A673 (cell line): ENCODE measurements at regions not wholly inside any gene's neighbourhood (a gene's known extent, or its start where the extent isn't known, plus 50 kb on each side); places are given as distances from the start of the nearest gene placed in this dataset.

Experiments
- BruUV-seq: library from RNA; stranded (reverse); fragments of 400-500 nt; replicated peaks from 2 replicates; lab custom pipeline; 2021; lab: Mats Ljungman, UMichigan
- CTCF ChIA-PET: fragments of 300-600 bp; sonication (Branson Sonifier 250); formaldehyde crosslinking; loops from one replicate; lab custom pipeline; 2022; ENCODE audit warnings: antibody characterized with exemption; lab: Charles Lee
- POLR2A ChIA-PET: fragments of 300-600 bp; sonication (Branson Sonifier 250); formaldehyde crosslinking; loops from one replicate; lab custom pipeline; 2022; ENCODE audit warnings: antibody characterized with exemption; ENCODE audit not compliant: low non-redundant PET; lab: Charles Lee
- DNase-seq: peaks from one replicate; pipeline ENCODE4 v3.0.0-alpha.2; 2015; ENCODE audit warnings: low spot score
- H3K27ac ChIP-seq: fragments of 200-600 bp; sonication (generic); 2 replicates; pipeline ENCODE4 v1.5.1; 2016; ENCODE audit warnings: mixed run types, low read depth, mild to moderate bottlenecking, mixed read lengths, antibody characterized with exemption, low read length; ENCODE audit not compliant: poor library complexity, severe bottlenecking
- H3K27me3 ChIP-seq: fragments of 200-600 bp; sonication (generic); replicated peaks from 2 replicates; pipeline ENCODE4 v1.6.1; 2017; ENCODE audit warnings: mixed run types, low read depth, mild to moderate bottlenecking, mixed read lengths, antibody characterized with exemption, low read length; ENCODE audit not compliant: insufficient read depth, poor library complexity
- H3K36me3 ChIP-seq: fragments of 200-600 bp; sonication (generic); 2 replicates; pipeline ENCODE4 v1.6.1; 2016; ENCODE audit warnings: mixed run types, mild to moderate bottlenecking, mixed read lengths, antibody characterized with exemption, low read length; ENCODE audit not compliant: insufficient read depth, poor library complexity, severe bottlenecking
- H3K4me1 ChIP-seq: fragments of 200-600 bp; sonication (generic); 2 replicates; pipeline ENCODE4 v1.6.1; 2017; ENCODE audit warnings: mixed run types, mild to moderate bottlenecking, mixed read lengths, antibody characterized with exemption, low read length; ENCODE audit not compliant: insufficient read depth, poor library complexity, severe bottlenecking
- H3K4me3 ChIP-seq: fragments of 200-600 bp; sonication (generic); 2 replicates; pipeline ENCODE4 v1.5.1; 2016; ENCODE audit warnings: low read depth, mixed run types, mild to moderate bottlenecking, mixed read lengths, low read length; ENCODE audit not compliant: poor library complexity, severe bottlenecking
- H3K9me3 ChIP-seq: fragments of 200-600 bp; sonication (generic); 2 replicates; pipeline ENCODE4 v1.6.1; 2016; ENCODE audit warnings: mixed run types, low read depth, mild to moderate bottlenecking, mixed read lengths, antibody characterized with exemption, low read length; ENCODE audit not compliant: poor library complexity, severe bottlenecking
- EZH2 ChIP-seq: fragments of 200-600 bp; sonication (generic); IDR thresholded peaks from 2 replicates; pipeline ENCODE4 v1.6.1; 2017; ENCODE audit warnings: borderline replicate concordance, low read depth, mild to moderate bottlenecking, mixed read lengths, antibody characterized with exemption, low read length; ENCODE audit not compliant: poor library complexity, severe bottlenecking
- intact Hi-C: fragments of 100-400 bp; cut with micrococcal nuclease; formaldehyde crosslinking; loops from one replicate; pipeline ENCODE4 v1.10.0; 2022; ENCODE audit not compliant: unreplicated experiment
- TF ChIP-seq, protein P1 (sequence below): fragments of 300-800, 200-600 bp; sonication (generic); conservative IDR thresholded peaks from 2 replicates; pipeline ENCODE4 v1.5.1; 2017; ENCODE audit warnings: low read depth, mild to moderate bottlenecking, antibody characterized with exemption, low read length, moderate library complexity, mixed read lengths

DNA sequence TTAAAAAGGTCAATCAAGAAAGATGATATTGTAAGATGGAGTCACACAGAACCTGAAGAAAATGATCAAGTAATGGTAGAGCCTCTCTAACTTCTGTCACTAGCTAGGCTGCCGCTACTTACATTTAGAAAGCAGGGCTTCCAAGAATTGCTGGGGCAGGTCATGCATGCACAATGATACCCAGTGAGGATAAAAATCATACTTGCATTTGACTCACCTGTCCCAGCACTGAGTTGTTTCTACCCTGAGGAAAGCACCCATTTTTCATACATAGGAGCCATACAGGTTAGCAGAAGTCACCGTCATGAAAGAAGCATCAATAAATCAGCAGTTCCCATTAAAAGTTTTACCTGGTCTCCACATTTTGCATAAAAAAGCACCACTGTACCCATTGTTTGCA is 662.3 kb upstream of the FANCL start:
- Histone ChIP-seq H3K9me3 (no peaks in the 10 kb centered on the region), H3K36me3 (no peaks in the 10 kb centered on the region), H3K4me3 (no peak overlapping the region), H3K4me1 (no peaks in the 10 kb centered on the region), H3K27me3 (no peaks in the 10 kb centered on the region), H3K27ac (no peak overlapping the region)
- intact Hi-C loops, result no loop called here
- no peak for TF ChIP-seq EZH2
- TF ChIP-seq, protein P1, sequence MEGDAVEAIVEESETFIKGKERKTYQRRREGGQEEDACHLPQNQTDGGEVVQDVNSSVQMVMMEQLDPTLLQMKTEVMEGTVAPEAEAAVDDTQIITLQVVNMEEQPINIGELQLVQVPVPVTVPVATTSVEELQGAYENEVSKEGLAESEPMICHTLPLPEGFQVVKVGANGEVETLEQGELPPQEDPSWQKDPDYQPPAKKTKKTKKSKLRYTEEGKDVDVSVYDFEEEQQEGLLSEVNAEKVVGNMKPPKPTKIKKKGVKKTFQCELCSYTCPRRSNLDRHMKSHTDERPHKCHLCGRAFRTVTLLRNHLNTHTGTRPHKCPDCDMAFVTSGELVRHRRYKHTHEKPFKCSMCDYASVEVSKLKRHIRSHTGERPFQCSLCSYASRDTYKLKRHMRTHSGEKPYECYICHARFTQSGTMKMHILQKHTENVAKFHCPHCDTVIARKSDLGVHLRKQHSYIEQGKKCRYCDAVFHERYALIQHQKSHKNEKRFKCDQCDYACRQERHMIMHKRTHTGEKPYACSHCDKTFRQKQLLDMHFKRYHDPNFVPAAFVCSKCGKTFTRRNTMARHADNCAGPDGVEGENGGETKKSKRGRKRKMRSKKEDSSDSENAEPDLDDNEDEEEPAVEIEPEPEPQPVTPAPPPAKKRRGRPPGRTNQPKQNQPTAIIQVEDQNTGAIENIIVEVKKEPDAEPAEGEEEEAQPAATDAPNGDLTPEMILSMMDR, result no peak
- BruUV-seq, result no TSS peak
- ChIA-PET POLR2A (no interaction called here), CTCF (no interaction called here)
- DNase-seq, result no peak

- no peaks in the 10 kb centered on the region for H3K36me3 ChIP-seq
- POLR2A ChIA-PET, result no interaction called here
- intact Hi-C loops, result no loop called here
- H3K4me3 ChIP-seq, result no peak overlapping the region
- CTCF ChIA-PET, result no interaction called here
- H3K4me1 ChIP-seq, result no peaks in the 10 kb centered on the region
- no peak for DNase-seq
- no peak overlapping the region for H3K27ac ChIP-seq
- H3K9me3 ChIP-seq, result no peaks in the 10 kb centered on the region
- H3K27me3 ChIP-seq, result no peaks in the 10 kb centered on the region
- no TSS peak for BruUV-seq
- no peak for TF ChIP-seq EZH2
- TF ChIP-seq, protein P1, result no peak
Measured at GRCh38 chr2:58900246-58901027, 659.3 kb upstream of the FANCL start.

- ChIA-PET POLR2A (no interaction called here), CTCF (no interaction called here)
- H3K4me1 ChIP-seq, result no peaks in the 10 kb centered on the region
- H3K27ac ChIP-seq, result no peak overlapping the region
- TF ChIP-seq, protein P1, result no peak
- TF ChIP-seq EZH2, result no peak
- DNase-seq, result no peak
- no peak overlapping the region for H3K4me3 ChIP-seq
- BruUV-seq, result no TSS peak
- H3K36me3 ChIP-seq, result no peaks in the 10 kb centered on the region
- intact Hi-C loops, result no loop called here
- H3K9me3 ChIP-seq, result no peaks in the 10 kb centered on the region
- no peaks in the 10 kb centered on the region for H3K27me3 ChIP-seq
Measured at GRCh38 chr2:58899692-58900091, 658.6 kb upstream of the FANCL start.
